ENCODE measurements at regions not wholly inside any gene's neighbourhood (a gene's known extent, or its start where the extent isn't known, plus 50 kb on each side); places are given as distances from the start of the nearest gene placed in this dataset.
"Not testable (repeated sequence)": the region's sequence is repeated elsewhere in the genome, so short reads cannot be mapped to it uniquely, and the experiment has no call there.

DNA sequence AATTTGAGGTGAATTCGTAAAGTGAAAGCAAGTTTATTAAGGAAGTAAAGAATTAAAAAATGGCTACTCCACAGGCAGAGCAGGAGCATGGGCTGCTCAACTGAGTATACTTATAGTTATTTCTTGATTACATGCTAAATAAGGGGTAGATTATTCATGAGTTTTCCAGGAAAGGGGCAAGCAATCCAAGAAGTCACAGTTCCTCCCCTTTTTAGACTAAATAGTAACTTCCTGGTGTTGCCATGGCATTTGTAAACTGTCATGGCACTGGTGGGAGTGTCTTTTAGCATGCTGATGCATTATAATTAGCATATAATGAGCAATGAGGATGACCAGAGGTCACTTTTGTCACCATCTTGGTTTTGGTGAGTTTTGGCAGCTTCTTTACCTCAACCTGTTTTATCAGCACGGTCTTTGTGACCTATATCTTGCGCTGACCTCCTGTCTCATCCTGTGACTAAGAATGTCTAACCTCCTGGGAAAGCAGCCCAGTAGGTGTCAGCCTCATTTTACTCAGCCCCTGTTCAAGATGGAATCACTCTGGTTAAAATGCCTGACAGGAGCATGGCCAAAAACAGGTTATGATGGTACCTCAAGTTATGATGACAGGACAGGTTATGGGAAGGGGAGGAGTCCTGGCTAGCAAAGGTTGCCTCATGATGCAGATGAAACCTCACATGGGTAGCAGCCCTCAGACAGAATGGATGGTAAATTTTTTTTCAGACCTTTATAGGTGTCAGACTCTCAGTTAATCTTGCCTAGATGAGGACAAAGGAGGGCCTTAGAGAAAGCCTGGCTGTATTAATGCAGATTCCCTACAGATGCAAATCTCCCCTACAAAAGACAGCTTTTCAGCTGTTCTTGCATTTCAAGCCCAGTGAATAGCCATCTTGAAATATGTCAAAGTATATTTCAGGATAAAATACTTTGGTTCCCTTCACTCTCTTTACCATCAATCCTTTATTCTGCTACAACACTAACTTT, 49.7 kb downstream of the SIPA1L2 start:
- no peak for DNase-seq (ENCODE audit: low spot score)

DNA sequence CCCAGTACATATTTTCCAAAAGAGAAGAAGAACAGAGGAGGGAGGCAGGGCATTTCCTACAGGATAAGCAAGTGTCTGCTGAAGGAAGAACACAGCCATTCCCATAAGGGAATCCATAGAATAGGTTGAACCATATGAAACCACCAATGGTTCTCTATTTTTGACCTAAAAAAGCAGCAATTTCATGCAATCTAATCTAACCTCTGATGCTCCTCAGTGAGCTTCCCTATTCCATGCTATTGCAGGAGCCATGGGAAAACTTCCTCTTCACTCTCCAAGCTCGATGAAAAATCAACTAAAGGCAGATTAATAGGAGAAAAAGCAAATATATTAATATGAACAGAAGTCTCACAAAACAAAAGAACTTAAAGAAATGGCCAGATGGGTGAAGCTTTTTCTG, 50.5 kb downstream of the SIPA1L2 start:
- no peak for DNase-seq (ENCODE audit: low spot score)

DNA sequence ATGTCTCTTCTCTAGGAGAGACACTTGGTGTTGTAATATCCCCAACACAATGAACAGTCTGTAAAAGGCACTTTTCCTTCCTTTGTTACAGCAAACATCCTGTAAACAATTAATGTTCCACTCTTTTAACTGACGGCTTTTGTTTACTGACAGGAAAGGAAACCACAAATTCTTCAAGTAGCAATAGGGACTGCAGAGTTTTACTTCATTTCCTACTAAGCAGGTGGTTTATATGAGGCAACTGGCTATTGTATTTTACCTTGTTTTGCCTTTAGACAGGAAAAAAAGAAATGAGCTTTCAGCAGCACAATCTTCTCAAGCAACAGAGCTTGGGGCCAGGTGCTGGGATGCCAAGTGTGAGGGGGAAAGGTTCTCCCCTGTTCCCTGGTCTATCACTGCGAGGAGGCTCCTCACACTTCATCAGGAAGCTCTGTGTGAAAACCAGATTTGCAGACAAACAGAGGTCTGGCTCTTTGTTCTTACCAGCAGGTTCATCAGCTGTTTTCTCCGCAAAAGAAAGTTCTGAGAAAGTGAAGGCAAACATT, 51.2 kb downstream of the SIPA1L2 start:
- no peak for DNase-seq (ENCODE audit: low spot score)

DNA sequence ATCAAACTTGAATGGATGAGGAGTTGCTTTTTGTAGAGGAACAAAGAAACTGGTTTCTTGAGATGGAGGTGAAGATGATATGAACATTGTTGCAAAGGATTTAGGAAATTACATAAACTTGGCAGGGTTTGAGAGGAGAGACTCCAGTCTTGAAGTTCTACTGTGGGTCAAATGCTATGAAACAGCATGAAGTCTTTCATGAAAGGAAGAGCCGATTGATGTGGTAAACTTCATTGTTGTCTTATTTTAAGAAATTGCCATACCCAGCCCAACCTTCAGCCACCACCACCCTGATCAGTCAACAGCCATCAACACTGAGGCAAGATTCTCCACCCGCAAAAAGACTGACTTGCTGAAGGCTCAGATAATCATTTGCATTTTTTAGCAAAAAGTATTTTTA, 52.2 kb downstream of the SIPA1L2 start:
- no peak for DNase-seq (ENCODE audit: low spot score)

DNA sequence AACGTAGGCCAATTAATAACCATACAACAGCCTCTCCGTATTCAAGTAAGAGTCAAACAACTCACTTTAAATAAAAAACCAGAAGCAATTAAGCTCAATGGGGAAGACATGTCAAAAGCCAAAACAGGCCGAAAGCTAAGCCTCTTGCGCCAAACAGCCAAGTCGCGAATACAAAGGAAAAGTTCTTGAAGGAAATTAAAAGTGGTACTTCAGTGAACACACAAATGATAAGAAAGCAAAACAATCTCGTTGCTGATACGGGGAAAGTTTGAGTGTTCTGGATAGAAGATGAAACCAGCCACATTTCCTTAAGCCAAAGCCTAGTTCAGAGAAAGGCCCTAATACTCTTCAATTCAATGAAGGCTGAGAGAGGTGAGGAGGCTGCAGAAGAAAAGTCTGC, 53.4 kb downstream of the SIPA1L2 start:
- no peak for DNase-seq (ENCODE audit: low spot score)

DNA sequence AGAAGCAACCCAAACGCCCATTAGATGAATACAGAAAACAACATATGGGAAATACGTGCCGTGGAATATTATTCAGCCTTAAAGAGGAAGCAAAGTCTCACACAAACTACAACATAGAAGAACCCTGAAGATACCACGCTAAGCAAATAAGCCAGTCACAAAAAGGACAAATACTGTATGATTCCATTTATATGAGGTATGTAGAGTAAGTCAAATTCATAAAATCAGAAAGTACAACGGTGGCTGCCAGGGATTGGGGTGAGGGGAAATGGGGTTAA, 54.2 kb downstream of the SIPA1L2 start:
- no peak for DNase-seq (ENCODE audit: low spot score)

DNA sequence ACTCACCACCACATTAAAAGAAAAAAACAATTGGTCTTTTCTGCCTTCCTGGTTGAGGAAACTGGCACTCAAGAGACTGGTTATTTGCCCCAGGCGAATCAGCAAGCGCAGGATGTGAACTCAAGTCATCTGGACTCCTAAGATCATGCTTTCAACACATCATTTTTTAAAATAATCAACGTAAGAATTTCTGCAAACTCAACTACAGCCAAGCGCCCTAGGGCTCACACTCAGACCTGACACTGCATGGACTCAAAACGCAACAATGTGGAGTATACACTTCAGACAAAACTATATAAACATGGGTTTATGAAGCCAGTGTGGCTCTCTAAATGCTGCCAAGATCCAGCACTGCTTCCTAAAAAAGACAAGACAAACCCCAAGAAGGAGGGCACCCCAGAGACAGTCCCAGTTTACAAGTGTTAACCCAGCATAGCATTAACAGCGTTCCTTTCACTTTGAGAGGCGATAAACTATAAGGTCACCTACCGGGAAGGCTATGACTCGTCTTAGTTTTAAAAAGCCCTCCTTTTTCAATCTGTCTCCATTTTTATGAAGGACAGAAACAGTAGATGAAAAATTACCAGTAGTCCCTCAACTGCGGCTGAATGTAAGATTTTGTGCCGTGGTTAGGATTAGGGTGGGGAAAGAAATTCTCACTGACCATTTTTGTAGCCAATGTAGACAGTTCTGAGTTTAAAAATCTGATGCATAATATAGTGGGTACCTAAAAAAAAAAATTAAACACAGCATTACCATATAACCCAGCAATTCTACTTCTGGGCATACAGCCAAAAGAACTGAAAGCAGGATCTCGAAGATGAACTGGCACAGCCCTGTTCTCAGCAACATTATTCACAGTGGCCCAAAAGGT, 54.8 kb downstream of the SIPA1L2 start:
- DNase-seq (ENCODE audit: low spot score): no peak

DNA sequence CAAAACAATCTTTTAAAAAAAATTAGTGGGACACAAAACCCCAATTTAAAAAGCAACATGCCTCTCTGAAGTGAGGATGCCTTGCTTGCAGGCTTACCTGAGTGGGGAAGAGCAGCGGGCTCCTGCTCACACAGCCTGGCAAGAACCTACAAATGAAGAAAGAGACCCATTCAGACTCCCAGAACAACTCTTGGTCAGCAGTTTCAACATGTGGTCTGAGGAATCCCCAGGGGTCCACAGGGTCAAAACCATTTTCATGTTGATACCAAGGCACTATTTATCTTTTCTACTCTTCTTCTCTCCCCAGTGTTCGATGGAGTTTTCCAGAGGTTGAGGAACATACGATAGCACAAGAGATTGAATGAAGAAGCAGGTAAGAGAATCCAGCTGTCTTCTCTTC, 55.9 kb downstream of the SIPA1L2 start:
- no peak for DNase-seq (ENCODE audit: low spot score)

DNA sequence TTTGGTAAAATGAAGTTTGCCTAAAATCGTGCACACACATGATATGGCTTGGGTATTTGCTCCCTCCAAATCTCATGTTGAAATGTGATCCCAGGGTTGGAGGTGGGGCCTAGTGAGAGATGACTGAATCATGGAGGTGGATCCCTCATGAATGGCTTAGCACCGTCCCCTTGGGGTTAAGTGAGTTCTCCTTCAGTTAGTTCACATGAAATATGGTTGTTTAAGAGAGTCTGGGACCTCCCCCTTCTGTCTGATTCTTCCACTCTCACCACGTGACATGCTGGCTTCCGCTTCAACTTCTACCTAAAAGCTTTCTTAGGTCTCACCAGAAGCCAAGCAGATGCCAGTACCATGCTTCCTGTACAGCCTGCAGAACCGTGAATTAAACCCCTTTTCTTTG, 58.4 kb downstream of the SIPA1L2 start:
- DNase-seq (ENCODE audit: low spot score): no peak

DNA sequence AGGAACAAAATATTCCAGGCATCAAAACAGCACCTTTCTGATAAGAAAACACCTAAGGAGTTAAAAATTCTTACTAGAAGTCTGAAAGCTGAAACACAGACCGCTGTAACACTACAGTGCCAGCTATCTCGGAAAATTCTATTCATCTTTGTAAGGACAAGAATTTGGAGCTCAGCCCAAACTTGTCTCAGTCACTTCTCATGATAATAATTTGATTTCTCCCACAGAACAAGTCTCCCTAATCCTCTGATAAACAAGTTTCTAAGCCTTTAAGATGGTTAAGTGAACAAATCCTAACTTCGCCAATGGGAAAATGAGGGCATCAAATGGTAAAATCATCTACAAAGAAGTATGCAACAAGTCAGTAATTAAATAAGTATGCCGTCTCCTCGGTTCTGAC, 59.9 kb downstream of the SIPA1L2 start:
- DNase-seq (ENCODE audit: low spot score): no peak

DNA sequence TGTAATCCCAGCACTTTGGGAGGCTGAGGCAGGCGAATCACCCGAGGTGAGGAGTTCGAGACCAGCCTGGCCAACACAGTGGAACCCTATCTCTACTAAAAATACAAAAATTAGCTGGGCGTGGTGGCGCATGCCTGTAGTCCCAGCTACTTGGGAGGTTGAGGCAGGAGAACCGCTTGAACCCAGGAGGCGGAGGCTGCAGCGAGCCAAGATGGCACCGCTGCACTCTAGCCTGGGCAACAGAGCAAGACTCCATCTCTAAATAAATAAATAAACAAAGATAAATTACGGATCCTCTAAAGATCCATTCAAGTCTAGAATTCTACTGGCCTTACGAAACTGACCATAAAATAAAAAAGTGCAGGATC, 60.4 kb downstream of the SIPA1L2 start:
- not testable (repeated sequence) for DNase-seq (ENCODE audit: low spot score)

DNA sequence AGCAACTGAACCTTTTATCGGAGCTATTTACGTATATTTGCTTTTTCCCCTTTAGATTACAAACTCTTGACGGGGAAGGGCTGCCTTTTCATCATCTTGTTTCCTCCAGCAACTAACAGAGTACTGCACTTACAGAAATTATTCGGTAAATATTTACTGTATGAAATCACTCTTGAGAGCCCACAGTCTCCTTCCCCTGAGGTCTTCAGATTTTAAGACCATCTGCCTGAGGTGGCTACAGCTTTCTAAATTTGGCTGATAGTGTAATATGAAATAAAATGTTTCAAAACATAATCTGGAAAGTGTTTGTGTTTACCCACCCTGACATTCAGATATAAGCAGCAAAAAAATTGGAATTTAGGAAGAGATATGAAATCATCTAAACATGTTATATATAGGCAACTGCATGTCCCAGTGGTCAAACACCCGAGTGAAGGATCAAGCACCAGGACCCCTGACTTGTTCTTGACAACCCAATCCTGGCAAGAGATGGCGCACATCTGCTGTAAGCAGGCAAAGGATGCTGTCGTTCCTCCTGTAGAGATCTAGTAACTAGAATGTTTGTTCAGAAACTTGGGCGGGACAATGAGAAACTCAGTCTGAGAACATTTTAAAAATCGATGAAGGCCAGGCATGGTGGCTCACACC, 60.9 kb downstream of the SIPA1L2 start:
- no peak for DNase-seq (ENCODE audit: low spot score)

DNA sequence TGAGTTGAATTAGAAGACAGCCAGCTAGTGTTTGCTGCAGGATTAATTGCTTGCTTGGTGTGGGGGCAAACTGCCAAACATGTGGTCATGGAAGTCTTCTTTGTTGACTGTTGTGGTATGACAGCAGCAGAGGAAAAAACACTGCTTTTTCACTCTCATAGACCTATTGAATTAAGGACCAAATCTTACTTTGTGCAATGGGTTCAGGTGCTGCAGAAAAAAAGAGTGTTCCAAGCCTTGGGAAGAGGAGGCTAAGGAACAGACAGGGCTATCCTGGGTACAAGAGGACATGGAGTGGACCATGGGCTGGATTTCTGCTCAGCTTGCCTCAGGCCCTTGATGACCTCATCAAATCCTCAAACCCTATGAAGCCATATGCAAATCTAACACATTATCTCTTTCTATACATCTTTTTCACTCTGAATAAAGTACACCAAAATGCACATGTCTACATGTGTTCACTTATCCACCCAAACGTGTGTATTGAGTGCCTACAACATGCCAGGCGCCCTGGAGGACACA, 61.5 kb downstream of the SIPA1L2 start:
- no peak for DNase-seq (ENCODE audit: low spot score)

DNA sequence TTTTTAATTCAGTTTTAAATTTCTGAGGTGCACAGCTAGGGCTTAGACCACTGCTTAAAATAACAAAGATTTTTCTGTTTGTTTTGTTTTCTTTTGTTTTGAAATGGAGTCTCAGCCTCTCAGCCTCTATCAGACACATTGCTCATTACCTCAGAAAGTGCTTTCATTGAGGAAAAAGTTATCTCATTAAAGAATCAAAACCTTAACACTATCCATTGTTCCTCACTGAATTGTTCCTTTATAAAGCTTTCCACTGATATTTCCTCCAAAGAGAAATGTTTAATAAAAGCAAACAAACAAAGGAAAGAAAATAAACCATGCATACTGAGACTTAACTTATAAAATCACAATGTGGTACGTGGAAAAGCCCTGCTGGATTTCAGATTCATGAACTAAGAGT, 63.8 kb downstream of the SIPA1L2 start:
- DNase-seq (ENCODE audit: low spot score): no peak

DNA sequence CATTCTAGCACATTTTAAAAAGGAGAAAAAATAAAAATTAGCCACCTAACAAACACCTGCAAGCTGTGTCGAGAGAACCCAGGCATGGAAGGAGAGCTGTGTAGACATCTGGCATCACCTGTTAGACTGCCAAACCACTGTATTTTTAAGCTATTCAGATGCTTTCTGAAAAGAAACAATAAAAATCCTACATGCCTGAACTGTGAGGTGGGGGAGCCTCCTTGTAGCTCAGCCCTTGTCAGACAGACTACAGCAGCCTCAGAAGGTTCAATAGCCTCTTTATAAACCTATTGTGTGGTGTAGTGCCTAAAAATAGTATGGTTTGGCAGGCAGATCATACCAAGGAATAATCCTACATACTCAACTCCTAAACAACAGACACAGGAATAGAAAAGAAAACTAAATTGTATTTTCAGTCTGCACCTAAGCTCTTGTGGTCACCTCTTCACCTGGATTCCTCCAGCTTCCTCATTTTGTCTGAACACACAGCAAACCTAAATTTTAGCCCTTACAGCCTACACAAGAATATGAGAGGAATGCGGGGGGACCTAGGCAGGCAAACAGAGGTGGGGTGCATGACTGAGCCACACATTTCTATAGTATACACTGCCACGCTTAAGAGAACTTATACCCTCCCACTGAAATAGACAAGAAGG, 67.0 kb downstream of the SIPA1L2 start:
- no peak for DNase-seq (ENCODE audit: low spot score)

DNA sequence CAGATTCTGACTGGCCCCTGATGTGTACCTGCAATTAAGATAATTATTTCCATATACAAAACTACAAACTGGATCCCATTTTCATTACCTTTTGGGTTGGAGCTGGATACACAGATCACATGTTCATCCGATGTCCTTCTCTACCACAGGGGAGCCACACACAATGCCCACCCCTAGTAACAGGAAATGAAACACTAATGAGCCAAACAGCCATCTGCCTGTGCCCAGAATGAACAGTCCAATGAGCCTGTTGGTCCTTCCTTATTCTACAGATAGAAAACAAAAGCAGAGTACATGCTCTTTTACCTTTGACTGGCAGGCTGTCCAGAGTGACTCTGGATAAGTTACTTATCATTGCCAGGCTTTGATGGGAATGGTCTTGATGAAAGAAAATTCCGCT, 68.6 kb downstream of the SIPA1L2 start:
- DNase-seq (ENCODE audit: low spot score): no peak

DNA sequence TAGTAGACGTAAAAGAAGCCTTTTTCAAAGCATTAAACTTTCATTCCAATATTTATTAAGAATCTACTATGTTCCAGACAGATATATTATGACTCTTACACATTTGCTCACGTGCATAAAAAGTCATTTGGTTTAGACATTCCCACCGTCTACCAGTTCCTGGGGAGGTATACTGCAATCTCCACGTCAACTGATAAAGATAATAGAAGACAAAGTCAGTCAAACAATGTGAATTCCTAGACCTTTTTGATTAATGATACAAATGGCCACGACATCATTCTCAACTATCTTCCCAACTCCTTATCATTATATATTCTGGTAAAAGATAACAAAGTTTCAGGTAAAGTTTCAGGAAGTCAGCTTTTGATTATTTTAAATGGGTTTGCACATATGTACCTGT, 69.0 kb downstream of the SIPA1L2 start:
- DNase-seq (ENCODE audit: low spot score): no peak

DNA sequence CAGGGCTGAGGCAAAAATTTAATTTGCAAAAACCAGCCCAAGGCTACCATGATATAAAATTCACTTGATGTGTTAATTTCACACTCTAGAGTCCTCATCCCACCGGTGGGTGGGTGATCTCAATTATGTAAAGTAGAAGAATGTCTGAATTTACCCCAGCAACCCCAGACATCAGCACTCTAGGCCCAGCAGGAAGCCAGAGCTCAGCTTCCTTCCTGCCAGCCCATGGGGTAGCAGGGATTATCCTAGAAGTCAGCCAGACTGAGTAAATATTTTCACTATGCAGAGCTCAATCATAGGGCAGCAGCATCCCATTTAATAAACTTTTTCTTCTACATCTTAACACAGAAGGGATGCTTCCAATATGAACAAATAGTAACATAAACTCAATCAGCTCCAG, 71.0 kb downstream of the SIPA1L2 start:
- no peak for DNase-seq (ENCODE audit: low spot score)

DNA sequence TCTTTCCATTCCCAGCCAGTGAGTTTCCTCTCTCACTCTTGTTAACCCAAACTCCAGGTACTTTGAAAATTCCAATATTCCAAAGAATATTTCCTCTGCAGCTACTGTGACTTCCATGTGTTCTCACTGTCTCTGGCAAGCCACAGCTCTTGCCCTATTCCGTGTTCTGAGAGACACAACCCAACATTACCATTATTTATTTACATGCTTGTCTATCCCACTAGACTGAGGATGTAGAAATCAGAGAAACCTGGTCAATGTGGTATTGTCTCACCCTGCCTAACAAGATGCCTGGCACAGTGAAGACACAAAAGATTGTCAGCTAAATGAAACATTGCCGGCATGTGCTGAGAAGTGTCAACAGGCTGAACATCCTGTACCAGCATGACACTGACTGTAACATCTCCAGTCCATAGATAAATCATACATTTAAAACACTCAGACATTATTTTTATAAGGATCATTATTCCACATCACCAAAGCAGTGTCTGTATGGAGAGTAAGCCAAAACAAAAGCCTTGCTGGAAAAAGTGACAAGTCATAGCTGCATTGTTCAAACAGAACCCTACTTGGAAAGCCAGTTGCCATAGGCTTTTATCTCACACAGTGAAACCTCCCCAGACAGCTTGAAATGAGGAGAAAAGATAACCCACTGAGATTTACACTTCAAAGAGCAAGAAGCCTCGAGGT, 72.3 kb downstream of the SIPA1L2 start:
- DNase-seq (ENCODE audit: low spot score): no peak

DNA sequence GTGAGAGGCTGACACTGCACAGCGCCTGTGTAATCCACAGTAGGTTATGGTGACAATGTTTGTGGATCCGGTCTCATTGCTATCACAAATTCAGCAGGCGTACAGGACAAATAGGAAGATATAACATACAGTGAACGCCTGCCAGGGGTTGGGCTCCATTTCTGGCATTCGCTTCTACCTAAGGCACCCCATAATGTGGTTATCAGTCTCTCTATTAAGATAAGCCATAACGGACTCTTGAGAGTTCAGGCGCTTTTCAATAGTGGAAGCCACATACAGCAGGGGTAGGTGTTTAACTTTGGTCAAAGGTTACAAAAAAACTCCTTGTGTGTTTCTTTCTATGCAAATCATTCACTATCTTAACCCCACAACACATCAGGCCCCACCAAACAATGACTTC, 72.8 kb downstream of the SIPA1L2 start:
- no peak for DNase-seq (ENCODE audit: low spot score)

DNA sequence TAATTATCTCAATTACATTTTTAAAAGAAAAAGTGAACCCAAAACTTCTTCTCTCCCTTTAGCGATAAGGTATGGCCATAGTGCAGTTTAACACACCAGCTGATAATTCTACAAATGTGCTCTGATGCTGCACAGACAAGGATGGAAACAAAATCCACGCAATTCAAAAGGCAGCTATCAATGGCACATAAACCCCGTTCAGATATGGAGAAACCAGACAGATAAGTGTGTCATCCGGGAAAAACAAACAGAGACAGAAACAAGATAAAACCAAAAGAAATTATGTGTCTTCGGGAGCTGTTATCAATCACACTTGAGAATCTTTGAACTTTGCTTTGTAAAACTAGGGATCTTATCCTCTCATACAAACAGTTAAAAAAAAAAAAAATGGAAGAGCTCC, 73.6 kb downstream of the SIPA1L2 start:
- DNase-seq (ENCODE audit: low spot score): no peak
